Stimulated activated CD8-positive, alpha-beta memory T cell treated with anti-CD3 and anti-CD28 coated beads, Interleukin-7, amount 100 ng/mL, for 24 hours (primary cell): ENCODE measurements at regions not wholly inside any gene's neighbourhood (a gene's known extent, or its start where the extent isn't known, plus 50 kb on each side); places are given as distances from the start of the nearest gene placed in this dataset.
"Not testable (repeated sequence)": the region's sequence is repeated elsewhere in the genome, so short reads cannot be mapped to it uniquely, and the experiment has no call there.

ENCODE experiments used
- DNase-seq: peaks from one replicate; pipeline ENCODE4 v3.0.0-alpha.2; 2020; ENCODE audit warnings: low read depth

GRCh38 chr4:188737251-188738002, 598.2 kb downstream of the TRIML1 start:
- no peak for DNase-seq

- DNase-seq, result not testable (repeated sequence)
These were observed 599.0 kb downstream of the TRIML1 start for GRCh38 chr4:188738290-188738689.

- DNase-seq, result not testable (repeated sequence)
These were observed 600.9 kb downstream of the TRIML1 start for GRCh38 chr4:188740172-188740571.

GRCh38 chr4:188740791-188741190, 601.5 kb downstream of the TRIML1 start:
- DNase-seq, result not testable (repeated sequence)

- no peak for DNase-seq
These were observed 615.2 kb downstream of the TRIML1 start for GRCh38 chr4:188754372-188755002.

- no peak for DNase-seq
These were observed 628.3 kb downstream of the TRIML1 start for GRCh38 chr4:188767496-188767895.

- DNase-seq, result no peak
These were observed 639.7 kb downstream of the TRIML1 start for GRCh38 chr4:188778905-188779304.

GRCh38 chr4:188779581-188779980, 640.3 kb downstream of the TRIML1 start:
- DNase-seq, result no peak

- DNase-seq, result no peak
These were observed 640.8 kb downstream of the TRIML1 start for GRCh38 chr4:188780028-188780427.

- no peak for DNase-seq
These were observed 641.4 kb downstream of the TRIML1 start for GRCh38 chr4:188780686-188781085.

- DNase-seq, result no peak
These were observed 642.4 kb downstream of the TRIML1 start for GRCh38 chr4:188781655-188782054.

GRCh38 chr4:188783175-188783574, 643.9 kb downstream of the TRIML1 start:
- DNase-seq, result no peak

GRCh38 chr4:188783606-188784160, 644.4 kb downstream of the TRIML1 start:
- no peak for DNase-seq

GRCh38 chr4:188796600-188796999, 657.4 kb downstream of the TRIML1 start:
- not testable (repeated sequence) for DNase-seq

GRCh38 chr4:188797011-188797410, 657.8 kb downstream of the TRIML1 start:
- DNase-seq, result not testable (repeated sequence)

- no peak for DNase-seq
These were observed 665.6 kb downstream of the TRIML1 start for GRCh38 chr4:188804861-188805260.

- DNase-seq, result no peak
These were observed 671.9 kb downstream of the TRIML1 start for GRCh38 chr4:188811121-188811520.

GRCh38 chr4:188812644-188813043, 673.4 kb downstream of the TRIML1 start:
- no peak for DNase-seq

GRCh38 chr4:188818300-188818699, 679.1 kb downstream of the TRIML1 start:
- no peak for DNase-seq

- DNase-seq, result no peak
These were observed 680.0 kb downstream of the TRIML1 start for GRCh38 chr4:188819233-188819632.

- DNase-seq, result no peak
These were observed 682.3 kb downstream of the TRIML1 start for GRCh38 chr4:188821500-188821899.

- DNase-seq, result no peak
These were observed 683.5 kb downstream of the TRIML1 start for GRCh38 chr4:188822698-188823097.

GRCh38 chr4:188824553-188824952, 685.3 kb downstream of the TRIML1 start:
- no peak for DNase-seq
